H9 (cell line): ENCODE measurements at regions not wholly inside any gene's neighbourhood (a gene's known extent, or its start where the extent isn't known, plus 50 kb on each side); places are given as distances from the start of the nearest gene placed in this dataset.

Experiments used
- DNase-seq: peaks from one replicate; pipeline ENCODE4 v3.0.0-alpha.2; 2017
- H2AFZ ChIP-seq: one replicate; pipeline ENCODE4 v1.6.1; 2013; ENCODE audit warnings: mild to moderate bottlenecking, low read length, control low read depth, moderate library complexity
- H2AK5ac ChIP-seq: 2 replicates; pipeline ENCODE4 v1.6.1; 2013; ENCODE audit warnings: low read length, control low read depth, mixed read lengths; ENCODE audit not compliant: insufficient read length
- H2BK120ac ChIP-seq: one replicate; pipeline ENCODE4 v1.6.1; 2013; ENCODE audit warnings: low read depth, mild to moderate bottlenecking, low read length, control low read depth, inconsistent platforms; ENCODE audit not compliant: poor library complexity, severe bottlenecking
- H2BK12ac ChIP-seq: 2 replicates; pipeline ENCODE4 v1.6.1; 2013; ENCODE audit warnings: low read length, control low read depth, mixed read lengths, low read depth; ENCODE audit not compliant: insufficient read length
- H2BK15ac ChIP-seq: 2 replicates; pipeline ENCODE4 v1.6.1; 2013; ENCODE audit warnings: low read depth, low read length, control low read depth
- H2BK20ac ChIP-seq: one replicate; pipeline ENCODE4 v1.6.1; 2013; ENCODE audit warnings: low read depth, mild to moderate bottlenecking, low read length, control low read depth, inconsistent platforms; ENCODE audit not compliant: poor library complexity, severe bottlenecking
- H2BK5ac ChIP-seq: 2 replicates; pipeline ENCODE4 v1.6.1; 2013; ENCODE audit warnings: low read length, control low read depth, mixed read lengths; ENCODE audit not compliant: insufficient read length
- H3K14ac ChIP-seq: 2 replicates; pipeline ENCODE4 v1.6.1; 2013; ENCODE audit warnings: low read length, control low read depth; ENCODE audit not compliant: insufficient read depth
- H3K18ac ChIP-seq: 2 replicates; pipeline ENCODE4 v1.6.1; 2013; ENCODE audit warnings: low read depth, mild to moderate bottlenecking, mixed read lengths, low read length, control low read depth; ENCODE audit not compliant: insufficient read length
- H3K23ac ChIP-seq: 2 replicates; pipeline ENCODE4 v1.6.1; 2013; ENCODE audit warnings: low read length, control low read depth, mixed read lengths, low read depth; ENCODE audit not compliant: insufficient read length
- H3K23me2 ChIP-seq: 2 replicates; pipeline ENCODE4 v1.6.1; 2013; ENCODE audit warnings: low read depth, mild to moderate bottlenecking, mixed read lengths, low read length, control low read depth; ENCODE audit not compliant: insufficient read length, poor library complexity, severe bottlenecking
- H3K27ac ChIP-seq: 2 replicates; pipeline ENCODE4 v1.5.1; 2013; ENCODE audit warnings: low read length, control low read depth, mixed read lengths, low read depth; ENCODE audit not compliant: insufficient read length
- H3K27me3 ChIP-seq: 2 replicates; pipeline ENCODE4 v1.6.1; 2013; ENCODE audit warnings: low read length, control low read depth, inconsistent platforms; ENCODE audit not compliant: insufficient read depth
- H3K4ac ChIP-seq: 2 replicates; pipeline ENCODE4 v1.6.1; 2013; ENCODE audit warnings: low read depth, mild to moderate bottlenecking, control low read depth, inconsistent platforms, low read length, moderate library complexity
- H3K4me1 ChIP-seq: 2 replicates; pipeline ENCODE4 v1.6.1; 2013; ENCODE audit warnings: low read length, control low read depth, inconsistent platforms; ENCODE audit not compliant: insufficient read depth
- H3K4me2 ChIP-seq: 2 replicates; pipeline ENCODE4 v1.6.1; 2013; ENCODE audit warnings: low read length, control low read depth, mixed read lengths; ENCODE audit not compliant: insufficient read length, insufficient read depth
- H3K56ac ChIP-seq: 2 replicates; pipeline ENCODE4 v1.6.1; 2013; ENCODE audit warnings: low read depth, mild to moderate bottlenecking, mixed read lengths, low read length, control low read depth; ENCODE audit not compliant: insufficient read length
- H3K79me1 ChIP-seq: 2 replicates; pipeline ENCODE4 v1.6.1; 2013; ENCODE audit warnings: low read depth, mild to moderate bottlenecking, moderate library complexity, low read length, control low read depth, inconsistent platforms; ENCODE audit not compliant: insufficient read depth, poor library complexity, severe bottlenecking
- H3K79me2 ChIP-seq: 2 replicates; pipeline ENCODE4 v1.6.1; 2013; ENCODE audit warnings: low read length, control low read depth, inconsistent platforms; ENCODE audit not compliant: insufficient read depth
- H3K9ac ChIP-seq: 2 replicates; pipeline ENCODE4 v1.6.1; 2013; ENCODE audit warnings: low read length, control low read depth, mixed read lengths; ENCODE audit not compliant: insufficient read length; ENCODE audit errors: extremely low read depth
- H3K9me3 ChIP-seq: one replicate; pipeline ENCODE4 v1.6.1; 2013; ENCODE audit warnings: low read depth, low read length, inconsistent platforms; ENCODE audit not compliant: control insufficient read depth
- H3T11ph ChIP-seq: one replicate; pipeline ENCODE4 v1.6.1; 2013; ENCODE audit warnings: mild to moderate bottlenecking, low read length, control low read depth, inconsistent platforms
- H4K20me1 ChIP-seq: one replicate; pipeline ENCODE4 v1.6.1; 2013; ENCODE audit not compliant: control insufficient read depth, insufficient read length, insufficient read depth
- H4K5ac ChIP-seq: 2 replicates; pipeline ENCODE4 v1.6.1; 2013; ENCODE audit warnings: low read depth, mild to moderate bottlenecking, mixed read lengths, low read length, control low read depth; ENCODE audit not compliant: insufficient read length
- H4K8ac ChIP-seq: replicated peaks from 2 replicates; pipeline ENCODE4 v1.6.1; 2013; ENCODE audit warnings: low read length, control low read depth, mixed read lengths, low read depth; ENCODE audit not compliant: insufficient read length
- H4K91ac ChIP-seq: 2 replicates; pipeline ENCODE4 v1.6.1; 2013; ENCODE audit warnings: low read depth, mild to moderate bottlenecking, moderate library complexity, mixed read lengths, low read length, control low read depth; ENCODE audit not compliant: insufficient read length
- H3K27ac Mint-ChIP-seq, 3 experiments: 2 replicates in 2 of 3; 3 replicates in 1 of 3; pipeline ENCODE4 v1.8.0; 2020 to 2021; ENCODE audit warnings: mixed read lengths in 3 of 3, mild to moderate bottlenecking in 1 of 3, moderate library complexity in 1 of 3
- H3K27me3 Mint-ChIP-seq: 2 replicates; pipeline ENCODE4 v1.8.0; 2021; ENCODE audit warnings: low read depth, mild to moderate bottlenecking, moderate library complexity, mixed read lengths
- H3K36me3 Mint-ChIP-seq, 3 experiments: 2 replicates in 2 of 3; 3 replicates in 1 of 3; pipeline ENCODE4 v1.8.0; 2020 to 2021; ENCODE audit warnings: low read depth in 3 of 3, mixed read lengths in 3 of 3; ENCODE audit not compliant: insufficient read depth in 1 of 3
- H3K4me1 Mint-ChIP-seq, 2 experiments: 2 replicates each; pipeline ENCODE4 v1.8.0; 2020; ENCODE audit warnings: mixed read lengths in 2 of 2
- H3K4me3 Mint-ChIP-seq, 2 experiments: 2 replicates in 1 of 2; 3 replicates in 1 of 2; pipeline ENCODE4 v1.8.0; 2020 to 2021; ENCODE audit warnings: mild to moderate bottlenecking in 2 of 2, mixed read lengths in 2 of 2, moderate library complexity in 1 of 2
- H3K9me3 Mint-ChIP-seq, 2 experiments: 2 replicates in 1 of 2; 3 replicates in 1 of 2; pipeline ENCODE4 v1.8.0; 2020; ENCODE audit warnings: mild to moderate bottlenecking in 2 of 2, mixed read lengths in 2 of 2, moderate library complexity in 1 of 2
- CTCF ChIP-seq: fragments of 200-600 bp; sonication (generic); conservative IDR thresholded peaks from 3 replicates; pipeline ENCODE4 v1.8.0; 2021; ENCODE audit warnings: antibody characterized with exemption, mild to moderate bottlenecking
- WGBS: extraction: QIAGEN DNeasy Blood & Tissue Kit; methylation state at CpG from one replicate; pipeline ENCODE4 v1.1.7; 2013; ENCODE audit warnings: missing lambda C conversion rate, low lambda C conversion rate, mixed read lengths; ENCODE audit not compliant: insufficient read length; ENCODE audit errors: extremely low coverage; 5-methylcytosine and 5-hydroxymethylcytosine counted together

GRCh38 chr17:77814091-77814772 lies 144.3 kb upstream of the TNRC6C start:
- H3K9me3 Mint-ChIP-seq, result peaks cover 0 to 3% of the 10 kb centered on the region in 2 experiments; a peak in 2 of 5 replicates
- Histone ChIP-seq H3K14ac (no peak overlapping the region), H3K9me3 (no peaks in the 10 kb centered on the region), H2AFZ (no peak overlapping the region), H4K5ac (no peak overlapping the region), H2BK15ac (no peak overlapping the region), H3K4ac (no peak overlapping the region), H3K79me1 (no peaks in the 10 kb centered on the region), H3K23ac (no peak overlapping the region), H3K27me3 (no peaks in the 10 kb centered on the region; the same call in 1 of the 2 replicates), H3K4me1 (peaks cover 11% of the 10 kb centered on the region; the same call in 1 of the 2 replicates), H3K27ac (no peak overlapping the region), H2AK5ac (no peak overlapping the region), H3T11ph (no peak overlapping the region), H3K79me2 (no peaks in the 10 kb centered on the region), H2BK12ac (no peak overlapping the region), H2BK20ac (no peak overlapping the region), H3K9ac (no peak overlapping the region), H3K18ac (no peak overlapping the region), H4K20me1 (no peaks in the 10 kb centered on the region), H4K91ac (no peak overlapping the region), H3K23me2 (no peaks in the 10 kb centered on the region), H2BK5ac (no peak overlapping the region), H3K56ac (no peak overlapping the region), H4K8ac (no peak overlapping the region), H2BK120ac (no peak overlapping the region), H3K4me2 (no peak overlapping the region)
- peaks cover 15% of the 10 kb centered on the region for H3K27me3 Mint-ChIP-seq
- no CpG with 5 or more reads among the region's 9 CpGs for WGBS
- DNase-seq, result no peak
- H3K36me3 Mint-ChIP-seq, result peaks cover 0 to 2% (median 0%) of the 10 kb centered on the region in 3 experiments; a peak in 1 of 7 replicates
- H3K4me1 Mint-ChIP-seq, result peaks cover 16 to 29% of the 10 kb centered on the region in 2 experiments
- H3K4me3 Mint-ChIP-seq, result no peak overlapping the region
- H3K27ac Mint-ChIP-seq, result no peak overlapping the region
- TF ChIP-seq CTCF, result no peak
